GM12878 (cell line): ENCODE measurements at regions not wholly inside any gene's neighbourhood (a gene's known extent, or its start where the extent isn't known, plus 50 kb on each side); places are given as distances from the start of the nearest gene placed in this dataset.

Experiments
- ATAC-seq: fragments of 200-7000 bp; cut with Tn5 transposase; 3 replicates; pipeline ENCODE4 v1.9.1; 2020; ENCODE audit warnings: mild to moderate bottlenecking, moderate library complexity
- BruUV-seq: library from RNA; stranded (reverse); fragments of 400-500 nt; replicated peaks from 2 replicates; lab custom pipeline; 2021; lab: Mats Ljungman, UMichigan
- CTCF ChIA-PET: fragments of 300-600 bp; sonication (Branson Sonifier 250); formaldehyde crosslinking; extraction: SDS; loops from one replicate; lab custom pipeline; 2021; ENCODE audit warnings: inconsistent platforms; lab: Yijun Ruan, JAX
- POLR2A ChIA-PET: fragments of 350-600 bp; formaldehyde crosslinking; extraction: SDS; loops from one replicate; lab custom pipeline; 2021; ENCODE audit warnings: inconsistent platforms; lab: Charles Lee
- RAD21 ChIA-PET: fragments of 300-600 bp; sonication (Branson Sonifier 250); formaldehyde crosslinking; loops from one replicate; lab custom pipeline; 2023; ENCODE audit warnings: antibody characterized with exemption; ENCODE audit not compliant: unreplicated experiment; lab: Charles Lee
- SMC1A ChIA-PET: fragments of 300-600 bp; sonication (Branson Sonifier 250); formaldehyde crosslinking; loops from one replicate; lab custom pipeline; 2023; ENCODE audit not compliant: unreplicated experiment, uncharacterized antibody; lab: Charles Lee
- DNase-seq: peaks from one replicate; pipeline ENCODE4 v3.0.0-alpha.2; 2011; ENCODE audit warnings: low read depth, low spot score
- FAIRE-seq: peaks from 3 replicates; lab custom pipeline; 2011; peaks lifted over from hg19 to GRCh38; lab: Jason Lieb, UNC
- H2AFZ ChIP-seq: 2 replicates; pipeline ENCODE4 v1.6.0; 2011; ENCODE audit warnings: low read depth, low read length, control low read depth; ENCODE audit not compliant: control insufficient read depth
- H3K27ac ChIP-seq: 2 replicates; pipeline ENCODE4 v1.5.1; 2011; ENCODE audit warnings: control low read depth; ENCODE audit not compliant: control insufficient read depth, insufficient read depth
- H3K27me3 ChIP-seq, 2 experiments: replicated peaks in 1 of 2; 2 replicates each; pipeline versions ENCODE4 v1.6.0 to v1.6.1; 2011; ENCODE audit warnings: low read length in 1 of 2; ENCODE audit not compliant: control insufficient read depth in 2 of 2, insufficient read depth in 2 of 2
- H3K36me3 ChIP-seq, 2 experiments: 2 replicates each; pipeline ENCODE4 v1.5.1; 2011; ENCODE audit warnings: low read length in 1 of 2; ENCODE audit not compliant: control insufficient read depth in 2 of 2, insufficient read depth in 2 of 2
- H3K4me1 ChIP-seq: 2 replicates; pipeline ENCODE4 v1.6.1; 2011; ENCODE audit warnings: mild to moderate bottlenecking, low read length, moderate library complexity, mixed read lengths; ENCODE audit not compliant: control insufficient read depth, insufficient read depth
- H3K4me2 ChIP-seq: 2 replicates; pipeline ENCODE4 v1.6.0; 2011; ENCODE audit warnings: control low read depth; ENCODE audit not compliant: control insufficient read depth, insufficient read depth
- H3K4me3 ChIP-seq: fragments of 200-600 bp; sonication (generic); 2 replicates; pipeline ENCODE4 v1.5.1; 2016
- H3K79me2 ChIP-seq: 2 replicates; pipeline ENCODE4 v1.6.0; 2011; ENCODE audit warnings: low read length; ENCODE audit not compliant: control insufficient read depth, insufficient read depth
- H3K9ac ChIP-seq: 2 replicates; pipeline ENCODE4 v1.8.0; 2011; ENCODE audit warnings: low read length, control low read depth, mixed read lengths; ENCODE audit not compliant: control insufficient read depth, insufficient read depth
- H3K9me3 ChIP-seq: replicated peaks from 3 replicates; pipeline ENCODE4 v1.5.1; 2011; ENCODE audit warnings: mild to moderate bottlenecking, low read length; ENCODE audit not compliant: control insufficient read depth, insufficient read depth
- H4K20me1 ChIP-seq: 2 replicates; pipeline ENCODE4 v1.6.0; 2011; ENCODE audit not compliant: control insufficient read depth, insufficient read depth
- ATF7 ChIP-seq: fragments of 450-650 bp; IDR thresholded peaks from 2 replicates; pipeline ENCODE4 v1.6.1; 2016; ENCODE audit warnings: low read depth, mild to moderate bottlenecking
- BCL11A ChIP-seq: IDR thresholded peaks from 2 replicates; pipeline ENCODE4 v1.6.1; 2011; ENCODE audit warnings: low read depth, low read length
- JUND ChIP-seq: IDR thresholded peaks from 2 replicates; pipeline ENCODE4 v1.6.1; 2012; ENCODE audit warnings: low read depth, mild to moderate bottlenecking, low read length, improper control_type of control experiment, moderate library complexity
- KAT2A ChIP-seq: conservative IDR thresholded peaks from 2 replicates; pipeline ENCODE4 v1.6.1; 2011; ENCODE audit warnings: low read depth, low read length; ENCODE audit not compliant: control insufficient read depth
- RELA ChIP-seq: fragments of 450-650 bp; IDR thresholded peaks from 2 replicates; pipeline ENCODE4 v1.8.0; 2014; ENCODE audit warnings: borderline replicate concordance; ENCODE audit not compliant: partially characterized antibody
- WGBS: methylation state at CpG from one replicate; pipeline ENCODE4 v1.1.6; 2016; ENCODE audit warnings: low lambda C conversion rate; ENCODE audit not compliant: insufficient replicate concordance, insufficient coverage; ENCODE audit errors: missing lambda C conversion rate; 5-methylcytosine and 5-hydroxymethylcytosine counted together
- in situ Hi-C: fragments of 300-500 bp; cut with MboI; formaldehyde crosslinking; loops from 9 replicates; pipeline ENCODE4 v1.14.3; 2018; ENCODE audit warnings: mixed read lengths
- intact Hi-C: fragments of 100-400 bp; cut with micrococcal nuclease; formaldehyde crosslinking; loops from one replicate; pipeline ENCODE4 v1.14.2; 2022; ENCODE audit not compliant: unreplicated experiment
- TF ChIP-seq, protein P1 (sequence below): fragments of 450-650 bp; formaldehyde crosslinking; IDR thresholded peaks from 2 replicates; pipeline ENCODE4 v1.4.0; 2020; ENCODE audit warnings: mild to moderate bottlenecking, moderate library complexity

DNA sequence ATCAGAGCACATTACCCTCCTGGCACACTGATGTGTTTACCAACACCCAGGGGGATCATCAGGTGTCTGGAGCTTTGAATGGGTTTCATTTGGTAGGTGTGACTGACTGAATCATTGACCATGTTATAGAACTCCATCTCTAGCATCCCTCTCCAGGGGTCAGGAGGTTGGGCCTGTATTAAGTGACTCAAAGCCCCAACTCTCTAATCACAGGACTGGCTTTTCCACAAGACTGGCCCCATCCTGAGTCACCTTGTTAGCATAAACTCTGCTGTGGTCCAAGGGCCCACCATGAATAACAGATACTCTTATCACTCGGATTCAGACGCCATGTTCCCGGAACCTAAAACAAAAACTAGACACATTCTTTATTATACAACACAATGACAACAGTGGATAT is 125.9 kb upstream of the NDUFV2 start:
- Histone ChIP-seq H3K9ac (no peak overlapping the region), H3K36me3 (no peaks in the 10 kb centered on the region), H4K20me1 (no peaks in the 10 kb centered on the region), H3K4me2 (no peak overlapping the region), H2AFZ (no peak overlapping the region), H3K27me3 (no peaks in the 10 kb centered on the region), H3K27ac (no peak overlapping the region), H3K4me1 (no peaks in the 10 kb centered on the region), H3K79me2 (no peaks in the 10 kb centered on the region), H3K4me3 (no peak overlapping the region), H3K9me3 (no peaks in the 10 kb centered on the region)
- ATAC-seq (no peak), DNase-seq (no peak), FAIRE-seq (no peak)
- TF ChIP-seq, protein P1, sequence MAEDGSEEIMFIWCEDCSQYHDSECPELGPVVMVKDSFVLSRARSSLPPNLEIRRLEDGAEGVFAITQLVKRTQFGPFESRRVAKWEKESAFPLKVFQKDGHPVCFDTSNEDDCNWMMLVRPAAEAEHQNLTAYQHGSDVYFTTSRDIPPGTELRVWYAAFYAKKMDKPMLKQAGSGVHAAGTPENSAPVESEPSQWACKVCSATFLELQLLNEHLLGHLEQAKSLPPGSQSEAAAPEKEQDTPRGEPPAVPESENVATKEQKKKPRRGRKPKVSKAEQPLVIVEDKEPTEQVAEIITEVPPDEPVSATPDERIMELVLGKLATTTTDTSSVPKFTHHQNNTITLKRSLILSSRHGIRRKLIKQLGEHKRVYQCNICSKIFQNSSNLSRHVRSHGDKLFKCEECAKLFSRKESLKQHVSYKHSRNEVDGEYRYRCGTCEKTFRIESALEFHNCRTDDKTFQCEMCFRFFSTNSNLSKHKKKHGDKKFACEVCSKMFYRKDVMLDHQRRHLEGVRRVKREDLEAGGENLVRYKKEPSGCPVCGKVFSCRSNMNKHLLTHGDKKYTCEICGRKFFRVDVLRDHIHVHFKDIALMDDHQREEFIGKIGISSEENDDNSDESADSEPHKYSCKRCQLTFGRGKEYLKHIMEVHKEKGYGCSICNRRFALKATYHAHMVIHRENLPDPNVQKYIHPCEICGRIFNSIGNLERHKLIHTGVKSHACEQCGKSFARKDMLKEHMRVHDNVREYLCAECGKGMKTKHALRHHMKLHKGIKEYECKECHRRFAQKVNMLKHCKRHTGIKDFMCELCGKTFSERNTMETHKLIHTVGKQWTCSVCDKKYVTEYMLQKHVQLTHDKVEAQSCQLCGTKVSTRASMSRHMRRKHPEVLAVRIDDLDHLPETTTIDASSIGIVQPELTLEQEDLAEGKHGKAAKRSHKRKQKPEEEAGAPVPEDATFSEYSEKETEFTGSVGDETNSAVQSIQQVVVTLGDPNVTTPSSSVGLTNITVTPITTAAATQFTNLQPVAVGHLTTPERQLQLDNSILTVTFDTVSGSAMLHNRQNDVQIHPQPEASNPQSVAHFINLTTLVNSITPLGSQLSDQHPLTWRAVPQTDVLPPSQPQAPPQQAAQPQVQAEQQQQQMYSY: no peak
- ChIA-PET RAD21 (no interaction called here), CTCF (no interaction called here), SMC1A (interaction anchor here (1.2 kb wide), 1 partner anchor 9 kb away, joined by 3 read pairs; no protein-coding TSS in a partner anchor), POLR2A (no interaction called here)
- WGBS: 75% methylated on average over 3 of the region's 3 CpGs
- intact Hi-C loops (no loop called here), in situ Hi-C loops (loop anchor here (25.0 kb wide), 1 partner anchor 489 kb away; no protein-coding TSS in a partner anchor)
- no TSS peak for BruUV-seq

DNA sequence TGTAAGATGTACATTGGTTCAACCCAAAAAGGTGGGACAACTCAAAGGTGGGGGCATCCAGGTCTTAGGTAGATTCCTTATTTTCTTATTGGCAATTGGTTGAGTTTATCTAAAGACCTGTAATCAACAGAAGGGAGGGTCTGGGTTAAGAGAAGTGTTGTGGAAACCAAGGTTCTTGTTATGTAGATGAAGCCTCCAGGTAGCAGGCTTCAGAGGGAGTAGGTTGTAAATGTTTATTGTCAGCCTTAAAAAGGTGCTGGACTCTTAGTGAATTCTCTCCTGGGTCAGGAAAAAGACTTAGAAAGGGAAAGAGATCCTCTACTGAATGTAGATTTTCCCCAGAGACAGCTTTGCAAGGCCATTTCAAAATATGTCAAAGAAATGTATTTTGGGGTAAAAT is 125.3 kb upstream of the NDUFV2 start:
- H3K9me3 ChIP-seq: no peaks in the 10 kb centered on the region
- H4K20me1 ChIP-seq: no peaks in the 10 kb centered on the region
- no peak overlapping the region for H3K4me2 ChIP-seq
- no peaks in the 10 kb centered on the region for H3K4me1 ChIP-seq
- H3K4me3 ChIP-seq: no peak overlapping the region
- TF ChIP-seq JUND (no peak), ATF7 (no peak), KAT2A (no peak), RELA (no peak), BCL11A (no peak)
- RAD21 ChIA-PET: no interaction called here
- H3K79me2 ChIP-seq: no peaks in the 10 kb centered on the region
- SMC1A ChIA-PET: interaction anchor here (0.7 kb wide), 1 partner anchor 530 kb away, joined by 3 read pairs; no protein-coding TSS in a partner anchor
- in situ Hi-C loops (loop anchor here (25.0 kb wide), 1 partner anchor 490 kb away; no protein-coding TSS in a partner anchor), intact Hi-C loops (no loop called here)
- no TSS peak for BruUV-seq
- no peak overlapping the region for H2AFZ ChIP-seq
- POLR2A ChIA-PET: no interaction called here
- no peaks in the 10 kb centered on the region for H3K27me3 ChIP-seq
- H3K9ac ChIP-seq: no peak overlapping the region
- FAIRE-seq: no peak
- no peak overlapping the region for H3K27ac ChIP-seq
- CTCF ChIA-PET: interaction anchor here (1.0 kb wide), 1 partner anchor 11 kb away, joined by 3 read pairs; no protein-coding TSS in a partner anchor
- H3K36me3 ChIP-seq: no peaks in the 10 kb centered on the region
- ATAC-seq: no peak
- no peak for DNase-seq
